Head of caudate nucleus (tissue), 42 donors: ENCODE measurements at regions not wholly inside any gene's neighbourhood (a gene's known extent, or its start where the extent isn't known, plus 50 kb on each side); places are given as distances from the start of the nearest gene placed in this dataset.
"Not testable (repeated sequence)": the region's sequence is repeated elsewhere in the genome, so short reads cannot be mapped to it uniquely, and the experiment has no call there.

Experiments used
- DNase-seq, 42 donors: peaks; one replicate each; pipeline versions ENCODE4 v3.0.0 to v3.0.0-alpha.2; 2020 to 2021; ENCODE audit warnings: mixed read lengths in 7 of 42
- intact Hi-C: fragments of 100-400 bp; cut with DNase I; formaldehyde crosslinking; loops from one replicate; pipeline ENCODE4 v1.15.0; 2022

DNA sequence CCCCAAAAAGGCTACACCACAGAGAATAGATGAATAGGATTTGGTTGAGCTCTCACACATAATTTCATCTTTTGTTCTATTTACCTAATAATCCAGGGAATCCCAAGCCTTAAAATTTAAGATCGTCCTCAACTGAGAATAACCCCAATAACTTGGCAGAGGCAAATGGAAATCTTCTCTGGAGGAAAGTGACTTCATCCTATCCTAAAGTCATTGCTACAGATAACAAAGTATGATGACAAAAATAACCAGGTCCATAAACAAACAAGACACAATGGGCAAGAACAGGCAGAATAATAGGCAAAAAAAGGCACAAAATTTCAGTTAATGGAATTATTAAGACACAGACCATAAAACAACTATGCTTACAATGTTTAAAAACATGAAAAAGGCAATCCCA, 177.3 kb upstream of the STK26 start:
- intact Hi-C loops = loop anchor here (5.0 kb wide), 1 partner anchor 787 kb away; no protein-coding TSS in a partner anchor

DNA sequence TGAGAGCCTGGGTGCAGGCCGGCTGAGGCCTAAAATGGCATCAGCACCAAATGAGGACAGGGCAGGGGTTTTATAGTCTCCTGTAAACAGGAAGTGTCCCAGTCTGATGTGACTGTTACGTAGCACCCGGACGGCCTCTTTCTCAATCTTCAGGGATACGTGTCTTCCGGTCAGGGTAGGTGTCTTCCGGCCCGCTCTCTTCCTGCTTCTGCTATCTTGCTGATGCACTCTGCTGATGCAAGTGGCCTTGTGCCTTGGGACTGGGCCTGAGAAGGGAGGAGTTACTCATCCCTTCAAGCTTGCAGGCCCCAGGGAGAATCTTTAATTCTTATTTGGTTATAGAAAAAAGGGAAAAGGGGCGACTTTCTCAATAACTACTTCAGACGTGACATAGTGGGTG, 172.1 kb upstream of the STK26 start:
- intact Hi-C loops, DNase-seq: not testable (repeated sequence)

More for the DNA sequence above, 177.3 kb upstream of the STK26 start:
- DNase-seq = no peak

DNA sequence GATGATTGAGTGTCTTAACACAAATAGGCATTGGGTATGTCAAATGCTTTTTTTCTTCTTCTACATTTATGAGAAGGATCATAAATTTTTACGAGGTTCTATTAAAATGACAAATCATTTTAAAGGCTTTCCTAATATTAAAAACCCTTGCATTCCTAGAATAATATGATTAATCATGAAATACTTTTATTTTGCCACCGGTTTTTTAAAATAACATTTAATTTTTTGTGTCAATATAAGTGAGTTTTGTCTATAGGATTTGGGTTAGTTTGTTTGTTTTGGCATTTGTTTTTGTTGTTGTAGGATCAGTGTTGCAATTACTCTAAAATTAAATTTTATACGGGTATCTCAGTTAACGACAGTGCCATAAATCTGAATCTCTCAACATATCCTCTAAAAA, 169.7 kb upstream of the STK26 start:
- no peak for DNase-seq
- intact Hi-C loops = no loop called here

- DNase-seq = no peak
- intact Hi-C loops = no loop called here
Measured at GRCh38 chrX:131854581-131854980, 168.5 kb upstream of the STK26 start.

DNA sequence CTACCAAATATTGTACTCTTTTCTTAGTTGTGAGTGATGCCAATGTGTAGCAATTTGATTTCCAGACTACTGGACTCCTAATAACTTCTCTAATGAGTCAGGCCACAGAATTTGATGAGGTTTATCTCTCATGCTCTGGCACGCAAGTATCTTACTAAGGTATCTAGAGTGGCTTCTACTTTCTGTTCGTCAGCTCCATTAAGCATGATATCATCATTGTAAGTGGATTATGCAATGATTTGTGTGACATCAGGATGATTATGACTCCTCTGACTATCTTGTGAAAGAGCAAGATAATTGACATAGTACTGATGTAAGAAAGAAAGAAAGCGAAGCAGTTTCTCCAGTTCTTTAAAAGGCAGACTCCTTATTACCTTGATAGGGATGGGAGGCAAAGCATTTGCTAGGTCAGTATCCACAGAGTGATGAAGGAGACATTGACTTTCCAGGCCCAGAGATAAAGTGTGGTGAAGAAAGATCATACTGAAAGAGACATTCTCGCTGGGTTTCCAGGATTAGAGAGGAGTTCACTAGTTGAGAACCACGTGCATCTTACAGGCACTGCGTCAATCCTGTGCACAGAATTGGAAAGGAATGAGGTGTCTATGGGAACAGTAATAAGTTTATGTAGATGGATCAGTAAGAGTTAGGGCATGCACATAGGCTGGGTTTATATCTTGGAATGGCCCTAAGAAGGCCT, 161.9 kb upstream of the STK26 start:
- intact Hi-C loops = no loop called here
- DNase-seq = no peak

DNA sequence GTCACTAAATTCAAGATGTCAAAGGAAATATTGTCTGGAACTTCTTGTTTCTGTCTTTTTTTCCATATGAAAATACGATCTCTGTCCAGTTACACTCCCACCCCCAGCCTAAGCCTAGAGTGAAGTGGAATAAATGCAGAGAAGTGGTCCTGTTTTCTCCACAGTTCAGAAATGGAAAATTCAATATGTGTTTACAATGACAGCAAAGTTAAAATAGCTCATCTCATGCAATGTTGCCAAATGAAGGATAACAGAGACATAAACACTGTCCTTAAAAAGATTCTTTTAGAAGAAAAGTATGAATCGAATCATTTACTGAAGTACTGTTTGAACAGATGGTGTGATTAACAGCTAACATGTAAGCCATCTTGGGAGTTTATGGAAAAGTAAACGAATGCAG, 160.8 kb upstream of the STK26 start:
- no peak for DNase-seq
- intact Hi-C loops = no loop called here

GRCh38 chrX:131869182-131869581, 153.9 kb upstream of the STK26 start:
- DNase-seq = no peak
- intact Hi-C loops = no loop called here

GRCh38 chrX:131874300-131874699, 148.8 kb upstream of the STK26 start:
- intact Hi-C loops = no loop called here
- no peak for DNase-seq

GRCh38 chrX:131875827-131876226, 147.3 kb upstream of the STK26 start:
- DNase-seq, intact Hi-C loops: not testable (repeated sequence)

- intact Hi-C loops = no loop called here
- no peak for DNase-seq
Measured at GRCh38 chrX:131881194-131881593, 141.9 kb upstream of the STK26 start.

- intact Hi-C loops, DNase-seq: not testable (repeated sequence)
Measured at GRCh38 chrX:131885042-131885441, 138.1 kb upstream of the STK26 start.

DNA sequence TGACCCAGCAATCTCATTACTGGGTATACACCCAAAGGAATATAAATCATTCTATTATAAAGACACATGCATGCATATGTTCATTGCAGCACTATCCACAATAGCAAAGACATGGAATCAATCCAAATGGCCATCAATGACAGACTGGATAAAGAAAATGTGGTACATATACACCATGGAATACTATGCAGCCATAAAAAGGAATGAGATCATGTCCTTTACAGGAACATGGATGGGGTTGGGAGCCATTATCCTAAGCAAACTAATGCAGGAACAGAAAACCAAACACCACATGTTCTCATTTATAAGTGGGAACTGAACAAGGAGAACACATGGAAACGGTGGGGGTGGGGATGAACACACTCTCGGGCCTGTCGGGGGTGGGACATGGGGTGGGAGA, 129.2 kb upstream of the STK26 start:
- DNase-seq, intact Hi-C loops: not testable (repeated sequence)

GRCh38 chrX:131894995-131895394, 128.1 kb upstream of the STK26 start:
- DNase-seq = peak in 3 of 42 donors; percentile 1 to 34 (median 12)
- intact Hi-C loops = no loop called here

- intact Hi-C loops = no loop called here
- no peak for DNase-seq
Measured at GRCh38 chrX:131895807-131896206, 127.3 kb upstream of the STK26 start.

DNA sequence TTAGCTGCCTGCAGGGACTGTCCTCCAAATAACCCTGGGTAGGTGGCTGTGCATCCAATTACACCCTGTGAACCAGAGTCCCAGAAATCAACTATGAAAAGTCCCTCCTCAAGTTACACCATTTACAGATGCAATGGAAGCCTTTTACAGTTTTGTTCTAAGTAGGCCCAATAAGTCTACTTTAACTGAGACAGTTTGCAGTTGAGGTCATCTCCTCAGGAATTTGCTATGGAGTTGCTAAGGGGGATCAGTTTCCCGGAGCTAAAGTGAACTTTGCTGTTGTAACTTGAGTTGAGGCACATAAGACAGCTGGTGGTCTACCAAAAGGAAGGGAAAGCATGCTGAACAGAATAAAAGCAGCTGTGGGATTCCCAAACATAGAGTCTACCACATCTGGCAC, 121.6 kb upstream of the STK26 start:
- intact Hi-C loops = no loop called here
- no peak for DNase-seq

DNA sequence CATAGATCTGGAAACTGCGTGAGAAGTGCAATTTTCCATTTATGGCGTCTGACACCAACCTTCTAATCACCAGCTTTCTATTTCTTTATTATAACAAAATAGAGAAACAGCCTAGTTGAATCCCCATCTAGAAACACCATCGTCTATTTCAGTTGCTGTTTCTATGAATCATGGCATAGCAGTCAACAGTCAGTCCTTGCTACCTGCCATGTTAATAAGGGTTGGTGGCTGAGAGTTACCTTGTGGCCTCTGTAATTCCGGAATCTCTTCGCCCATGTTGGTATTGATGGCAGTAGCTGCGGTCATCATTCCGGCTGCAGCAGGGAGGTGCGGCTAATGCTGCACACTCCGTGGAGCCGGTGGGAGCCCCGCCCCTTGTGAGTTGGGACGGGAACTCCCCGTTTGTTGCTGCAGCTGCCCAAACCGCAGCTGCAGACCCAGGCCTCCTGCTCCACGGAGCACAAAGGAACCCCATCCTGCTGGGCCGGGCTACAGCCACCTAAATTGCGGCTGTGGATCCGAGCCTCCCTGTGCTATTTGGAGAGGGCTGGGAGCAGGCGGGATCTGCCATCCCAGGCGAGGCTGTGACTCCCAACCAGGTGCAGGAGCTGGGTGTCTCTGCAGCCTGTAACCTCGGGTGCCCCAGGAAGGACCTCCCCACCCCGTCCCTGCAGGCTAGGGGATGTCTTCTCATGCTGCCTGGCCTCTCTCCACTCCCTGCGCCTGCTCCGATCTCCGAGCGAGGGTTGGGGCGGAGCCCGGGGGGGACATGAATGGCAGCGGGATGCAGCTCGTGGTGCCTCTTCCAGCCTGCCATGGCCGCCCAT, 115.4 kb upstream of the STK26 start:
- intact Hi-C loops = no loop called here
- DNase-seq = no peak

DNA sequence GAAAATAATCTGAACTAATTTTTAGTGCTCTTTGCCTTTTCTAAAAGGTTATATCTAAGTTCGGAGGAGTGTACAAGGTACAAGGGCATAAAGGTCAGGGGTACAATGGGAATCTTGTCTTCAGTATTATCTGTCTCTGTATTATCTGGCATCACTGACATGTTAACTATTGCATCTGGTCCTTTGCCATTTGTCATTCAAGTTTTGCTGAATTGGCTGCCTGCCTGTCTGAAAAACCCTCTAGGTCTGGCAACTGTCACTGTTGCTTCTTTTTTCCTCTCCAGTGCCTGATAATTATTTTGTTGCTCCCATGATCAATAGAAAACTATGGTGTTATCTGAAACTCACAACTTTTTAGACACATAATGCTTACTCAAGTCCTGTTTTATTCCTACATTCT, 112.5 kb upstream of the STK26 start:
- DNase-seq = no peak

GRCh38 chrX:131915488-131915887, 107.6 kb upstream of the STK26 start:
- intact Hi-C loops = no loop called here

More for the DNA sequence above, 112.5 kb upstream of the STK26 start:
- intact Hi-C loops = no loop called here

DNA sequence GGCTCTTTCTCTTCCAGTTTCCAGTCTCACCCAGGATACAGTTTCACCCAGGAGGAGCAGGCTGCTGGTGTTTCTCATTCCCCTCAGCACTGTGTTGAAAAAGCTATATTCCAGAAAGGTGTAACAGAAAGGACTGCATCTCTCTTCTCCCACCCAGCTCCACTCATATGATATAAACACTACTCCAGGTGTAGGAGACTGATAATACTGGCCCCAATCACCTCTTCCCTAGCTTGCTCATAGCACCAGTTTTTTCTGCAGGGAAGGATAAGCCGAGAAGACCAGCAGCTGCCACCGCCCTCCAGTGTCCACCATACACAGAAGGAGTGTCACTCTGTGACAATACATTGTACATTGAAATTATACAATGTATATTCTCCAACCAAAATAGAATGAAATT, 105.5 kb upstream of the STK26 start:
- no peak for DNase-seq
- intact Hi-C loops = no loop called here

More at GRCh38 chrX:131915488-131915887, 107.6 kb upstream of the STK26 start:
- DNase-seq = no peak

DNA sequence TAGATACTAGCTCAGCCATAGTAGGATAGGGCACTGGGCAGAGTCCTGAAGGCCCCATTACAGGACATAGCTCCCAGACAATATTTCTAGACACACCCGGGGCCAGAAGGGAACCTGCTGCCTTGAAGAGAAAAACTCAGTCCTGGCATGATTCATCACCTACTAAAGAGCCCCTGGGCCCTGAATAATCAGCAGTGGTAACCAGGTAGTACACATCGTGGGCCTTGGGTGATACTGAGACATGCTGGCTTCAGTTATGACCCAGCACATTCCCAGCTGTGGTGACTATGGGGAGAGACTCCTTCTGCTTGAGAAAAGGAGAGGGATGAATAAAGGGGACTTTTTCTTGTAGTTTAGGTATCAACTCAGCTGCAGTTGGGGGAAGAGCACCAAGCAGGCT, 104.3 kb upstream of the STK26 start:
- no peak for DNase-seq
- intact Hi-C loops = no loop called here
